ENCODE measurements at regions not wholly inside any gene's neighbourhood (a gene's known extent, or its start where the extent isn't known, plus 50 kb on each side); places are given as distances from the start of the nearest gene placed in this dataset.

DNA sequence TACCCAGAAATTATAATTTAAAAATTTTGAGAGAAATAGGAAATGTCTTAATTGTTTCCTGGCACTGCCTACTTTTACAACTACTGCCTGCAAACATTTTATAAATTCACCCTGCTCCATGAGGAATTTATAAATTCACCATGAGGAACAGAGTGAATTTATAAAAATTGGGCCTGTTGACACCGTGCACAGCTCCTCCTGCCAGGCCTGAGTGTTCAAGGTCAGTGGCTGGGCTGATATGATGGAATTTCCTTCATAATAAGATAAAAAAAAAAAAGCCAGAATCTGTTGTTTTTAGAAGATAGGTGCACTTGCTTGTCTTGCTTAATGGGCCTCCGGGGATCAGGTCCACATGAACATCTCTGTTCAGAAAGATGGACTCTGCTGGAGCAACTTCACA, 151.7 kb upstream of the RASGEF1B start:
- TF ChIP-seq, protein P1, sequence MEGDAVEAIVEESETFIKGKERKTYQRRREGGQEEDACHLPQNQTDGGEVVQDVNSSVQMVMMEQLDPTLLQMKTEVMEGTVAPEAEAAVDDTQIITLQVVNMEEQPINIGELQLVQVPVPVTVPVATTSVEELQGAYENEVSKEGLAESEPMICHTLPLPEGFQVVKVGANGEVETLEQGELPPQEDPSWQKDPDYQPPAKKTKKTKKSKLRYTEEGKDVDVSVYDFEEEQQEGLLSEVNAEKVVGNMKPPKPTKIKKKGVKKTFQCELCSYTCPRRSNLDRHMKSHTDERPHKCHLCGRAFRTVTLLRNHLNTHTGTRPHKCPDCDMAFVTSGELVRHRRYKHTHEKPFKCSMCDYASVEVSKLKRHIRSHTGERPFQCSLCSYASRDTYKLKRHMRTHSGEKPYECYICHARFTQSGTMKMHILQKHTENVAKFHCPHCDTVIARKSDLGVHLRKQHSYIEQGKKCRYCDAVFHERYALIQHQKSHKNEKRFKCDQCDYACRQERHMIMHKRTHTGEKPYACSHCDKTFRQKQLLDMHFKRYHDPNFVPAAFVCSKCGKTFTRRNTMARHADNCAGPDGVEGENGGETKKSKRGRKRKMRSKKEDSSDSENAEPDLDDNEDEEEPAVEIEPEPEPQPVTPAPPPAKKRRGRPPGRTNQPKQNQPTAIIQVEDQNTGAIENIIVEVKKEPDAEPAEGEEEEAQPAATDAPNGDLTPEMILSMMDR (IDR thresholded peaks at IDR 0.05; ENCODE audit: low read depth, low read length, missing control alignments) = no peak

DNA sequence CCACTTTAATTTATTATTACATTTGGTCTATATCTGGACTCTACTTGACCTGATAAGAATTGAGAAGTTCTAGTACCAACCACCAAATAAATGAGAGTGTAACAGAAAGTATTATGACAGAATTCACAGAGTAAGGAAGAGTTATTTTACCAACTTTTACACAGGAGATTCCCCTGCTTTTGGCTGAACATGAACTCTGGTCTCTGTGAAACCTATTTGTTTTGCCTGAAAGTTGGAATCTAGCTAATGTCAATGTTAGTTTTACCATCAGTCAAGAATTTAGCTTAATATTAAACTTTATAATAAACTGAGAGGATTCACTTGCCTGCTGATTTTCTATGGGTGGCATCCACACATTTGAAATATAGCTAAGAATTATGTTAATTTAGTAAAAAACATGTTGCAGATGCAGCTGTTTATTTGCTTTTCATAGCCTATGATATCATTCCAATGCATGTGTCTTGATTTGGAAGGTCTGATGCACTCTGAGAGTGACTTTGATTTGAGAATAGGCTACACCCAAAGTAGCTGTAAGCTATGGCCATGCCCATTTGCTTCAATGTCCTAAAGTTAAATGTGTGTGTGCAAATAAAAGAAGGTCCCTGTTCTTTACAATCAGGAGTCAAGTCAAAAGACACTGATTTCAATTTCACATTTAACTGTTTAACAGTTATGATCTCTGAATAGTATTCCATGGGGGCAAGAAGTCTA, 150.9 kb upstream of the RASGEF1B start:
- TF ChIP-seq, protein P1 (IDR thresholded peaks at IDR 0.05; ENCODE audit: low read depth, low read length, missing control alignments) = no peak
- no peak overlapping the region for H3K4me3 ChIP-seq (ENCODE audit: low read depth, low read length)
- in situ Hi-C loops (cut with HindIII; ENCODE audit: low sequenced_read_pairs) = no loop called here
- no peak for DNase-seq (ENCODE audit: low read depth)

More for the DNA sequence above, 151.7 kb upstream of the RASGEF1B start:
- no peak overlapping the region for H3K4me3 ChIP-seq (ENCODE audit: low read depth, low read length)
- in situ Hi-C loops (cut with HindIII; ENCODE audit: low sequenced_read_pairs) = no loop called here
- DNase-seq (ENCODE audit: low read depth) = no peak

DNA sequence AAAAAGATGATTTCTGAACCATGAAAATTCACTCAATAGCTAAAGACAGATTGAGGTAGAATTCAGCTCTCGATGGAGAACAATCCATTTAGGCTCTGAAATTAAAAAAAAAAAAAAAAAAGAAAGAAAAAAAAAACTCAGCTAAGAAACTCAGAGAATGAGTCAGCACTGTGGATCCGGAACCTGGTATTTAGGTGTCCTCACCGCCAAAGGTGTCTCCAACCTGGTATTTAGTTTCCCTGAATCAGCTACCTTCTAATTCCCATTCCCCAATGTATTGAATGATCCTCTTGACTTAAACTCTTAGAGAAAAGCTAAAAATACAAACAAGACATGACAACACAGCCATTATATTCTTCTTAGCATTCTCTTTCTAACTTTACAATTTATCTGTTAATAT, 150.3 kb upstream of the RASGEF1B start:
- H3K4me3 ChIP-seq (ENCODE audit: low read depth, low read length) = no peak overlapping the region
- in situ Hi-C loops (cut with HindIII; ENCODE audit: low sequenced_read_pairs) = no loop called here
- TF ChIP-seq, protein P1 (IDR thresholded peaks at IDR 0.05; ENCODE audit: low read depth, low read length, missing control alignments) = no peak
- no peak for DNase-seq (ENCODE audit: low read depth)

DNA sequence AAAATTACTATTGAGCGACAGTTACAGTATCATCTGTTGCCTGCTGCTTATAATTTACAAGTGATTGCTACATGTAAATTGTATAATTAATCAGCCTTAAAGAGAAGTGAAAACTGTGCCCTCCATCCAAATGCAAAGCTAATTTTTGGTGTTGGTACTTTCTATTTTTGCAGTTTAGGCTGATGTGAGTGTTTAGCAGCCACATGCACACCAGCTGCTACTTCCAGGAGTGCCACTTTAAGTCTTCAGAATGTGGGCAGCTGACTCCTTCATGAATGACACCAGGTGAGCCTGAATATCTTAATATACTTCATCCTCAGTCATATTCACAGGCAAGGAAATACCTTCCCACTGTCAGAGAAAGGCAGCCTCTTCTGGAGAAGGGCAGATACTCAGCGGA, 149.8 kb upstream of the RASGEF1B start:
- in situ Hi-C loops (cut with HindIII; ENCODE audit: low sequenced_read_pairs) = no loop called here
- H3K4me3 ChIP-seq (ENCODE audit: low read depth, low read length) = no peak overlapping the region
- DNase-seq (ENCODE audit: low read depth) = no peak
- TF ChIP-seq, protein P1 (IDR thresholded peaks at IDR 0.05; ENCODE audit: low read depth, low read length, missing control alignments) = no peak

DNA sequence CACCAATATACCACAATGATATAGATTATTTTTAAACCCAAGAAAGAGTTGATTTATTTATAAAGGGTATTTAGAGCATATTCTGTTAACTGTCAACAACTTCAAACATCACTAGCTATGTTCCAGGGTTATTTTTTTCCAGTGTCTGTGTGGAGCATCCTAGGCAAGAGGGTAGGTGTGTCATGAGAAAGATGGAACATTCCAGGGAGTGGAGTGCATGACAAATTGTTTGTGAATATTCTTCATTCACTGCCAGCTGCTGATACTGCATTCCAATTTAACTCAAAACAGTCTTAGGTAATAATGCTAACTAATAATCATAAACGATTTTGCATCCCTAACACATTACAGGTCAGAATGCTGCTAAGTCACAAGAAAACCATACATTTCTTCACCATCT, 148.7 kb upstream of the RASGEF1B start:
- DNase-seq (ENCODE audit: low read depth) = no peak
- in situ Hi-C loops (cut with HindIII; ENCODE audit: low sequenced_read_pairs) = no loop called here
- TF ChIP-seq, protein P1 (IDR thresholded peaks at IDR 0.05; ENCODE audit: low read depth, low read length, missing control alignments) = no peak
- no peak overlapping the region for H3K4me3 ChIP-seq (ENCODE audit: low read depth, low read length)

DNA sequence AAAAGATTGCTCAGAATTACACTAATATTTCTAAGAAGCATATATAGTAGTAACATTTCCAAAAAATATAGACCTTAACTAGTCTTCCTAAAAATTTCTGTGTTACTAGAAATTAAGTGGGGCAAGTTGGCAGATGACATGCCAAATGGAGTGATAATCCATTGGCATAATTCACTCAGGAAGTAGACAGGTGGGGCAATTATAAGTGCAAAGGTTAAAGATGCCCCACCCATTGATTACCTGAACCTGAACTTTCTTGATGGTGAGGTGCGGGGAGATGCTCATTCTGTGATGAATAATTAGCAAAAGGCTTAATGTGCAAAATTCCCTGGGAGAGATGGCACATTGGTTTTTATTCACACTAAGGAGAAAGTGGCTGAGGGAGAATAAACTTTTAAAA, 145.8 kb upstream of the RASGEF1B start:
- H3K4me3 ChIP-seq (ENCODE audit: low read depth, low read length) = no peak overlapping the region
- in situ Hi-C loops (cut with HindIII; ENCODE audit: low sequenced_read_pairs) = no loop called here
- TF ChIP-seq, protein P1 (IDR thresholded peaks at IDR 0.05; ENCODE audit: low read depth, low read length, missing control alignments) = no peak
- no peak for DNase-seq (ENCODE audit: low read depth)
